ENCODE measurements at regions not wholly inside any gene's neighbourhood (a gene's known extent, or its start where the extent isn't known, plus 50 kb on each side); places are given as distances from the start of the nearest gene placed in this dataset.

DNA sequence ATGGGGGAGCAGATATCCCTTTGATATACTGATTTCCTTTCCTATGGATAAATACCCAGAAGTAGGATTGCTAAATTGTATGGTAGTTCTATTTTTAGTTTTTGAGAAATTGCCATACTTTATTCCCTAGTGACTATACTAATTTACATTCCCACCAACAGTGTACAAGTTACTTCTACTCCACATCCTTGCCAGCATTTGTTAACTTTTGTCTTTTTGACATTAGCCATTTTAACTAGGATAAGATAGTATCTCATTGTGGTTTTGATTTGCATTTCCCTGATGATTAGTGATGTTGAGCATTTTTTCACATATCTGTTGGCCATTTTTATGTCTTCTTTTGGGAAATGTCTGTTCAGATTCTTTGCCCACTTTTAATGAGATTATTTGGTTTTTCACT, 620.6 kb upstream of the CAMK1G start:
- H3K27me3 Mint-ChIP-seq (ENCODE audit: insufficient read depth) = no peaks in the 10 kb centered on the region
- H3K36me3 Mint-ChIP-seq (ENCODE audit: low read depth) = no peaks in the 10 kb centered on the region
- no peak overlapping the region for H3K4me3 Mint-ChIP-seq
- TF ChIP-seq, protein P1, sequence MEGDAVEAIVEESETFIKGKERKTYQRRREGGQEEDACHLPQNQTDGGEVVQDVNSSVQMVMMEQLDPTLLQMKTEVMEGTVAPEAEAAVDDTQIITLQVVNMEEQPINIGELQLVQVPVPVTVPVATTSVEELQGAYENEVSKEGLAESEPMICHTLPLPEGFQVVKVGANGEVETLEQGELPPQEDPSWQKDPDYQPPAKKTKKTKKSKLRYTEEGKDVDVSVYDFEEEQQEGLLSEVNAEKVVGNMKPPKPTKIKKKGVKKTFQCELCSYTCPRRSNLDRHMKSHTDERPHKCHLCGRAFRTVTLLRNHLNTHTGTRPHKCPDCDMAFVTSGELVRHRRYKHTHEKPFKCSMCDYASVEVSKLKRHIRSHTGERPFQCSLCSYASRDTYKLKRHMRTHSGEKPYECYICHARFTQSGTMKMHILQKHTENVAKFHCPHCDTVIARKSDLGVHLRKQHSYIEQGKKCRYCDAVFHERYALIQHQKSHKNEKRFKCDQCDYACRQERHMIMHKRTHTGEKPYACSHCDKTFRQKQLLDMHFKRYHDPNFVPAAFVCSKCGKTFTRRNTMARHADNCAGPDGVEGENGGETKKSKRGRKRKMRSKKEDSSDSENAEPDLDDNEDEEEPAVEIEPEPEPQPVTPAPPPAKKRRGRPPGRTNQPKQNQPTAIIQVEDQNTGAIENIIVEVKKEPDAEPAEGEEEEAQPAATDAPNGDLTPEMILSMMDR (IDR thresholded peaks at IDR 0.05) = no peak
- H3K9me3 Mint-ChIP-seq = peaks cover 44% of the 10 kb centered on the region
- no peak overlapping the region for H3K27ac Mint-ChIP-seq
- no peak for DNase-seq
- no peaks in the 10 kb centered on the region for H3K4me1 Mint-ChIP-seq (ENCODE audit: low read depth)

DNA sequence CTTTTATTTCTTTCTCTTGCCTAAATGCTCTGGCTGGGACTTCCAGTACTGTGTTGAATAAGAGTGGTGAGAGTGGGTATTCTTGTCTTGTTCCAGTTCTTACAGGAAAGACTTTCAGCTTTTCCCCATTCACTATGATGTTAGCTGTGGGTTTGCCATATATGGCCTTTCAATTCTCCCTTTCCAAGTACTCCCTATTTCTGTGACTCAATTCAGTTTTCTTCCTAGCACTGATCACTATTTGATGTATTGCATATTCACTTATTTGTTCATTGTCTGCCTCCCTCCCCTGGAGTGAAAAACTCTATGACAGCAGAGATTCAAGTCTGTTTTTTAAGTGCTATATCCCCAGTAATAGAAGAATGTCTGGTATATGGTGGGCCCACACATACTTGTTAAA, 618.2 kb upstream of the CAMK1G start:
- Mint-ChIP-seq H3K27ac (no peak overlapping the region), H3K27me3 (ENCODE audit: insufficient read depth) (no peaks in the 10 kb centered on the region)

DNA sequence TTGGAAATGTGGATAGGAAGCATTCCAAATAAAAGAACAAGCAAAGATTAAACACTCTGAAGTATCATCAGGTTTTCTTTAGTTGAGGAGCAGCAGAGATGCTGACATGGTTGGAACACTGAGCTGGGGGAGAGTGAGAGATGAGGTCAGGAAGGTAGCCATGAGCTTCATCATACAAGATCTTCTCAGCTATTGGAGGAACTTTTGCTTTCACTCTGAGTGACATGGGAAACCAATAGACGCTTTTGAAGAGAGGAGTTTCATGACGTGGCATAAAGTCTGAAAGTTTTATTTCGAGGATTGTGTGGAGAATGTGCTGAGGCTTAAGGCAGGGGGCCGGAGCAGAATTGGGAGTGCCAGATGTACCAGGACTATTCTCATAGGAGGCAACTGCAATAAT, 616.2 kb upstream of the CAMK1G start:
- Mint-ChIP-seq H3K4me3 (no peak overlapping the region), H3K36me3 (ENCODE audit: low read depth) (no peaks in the 10 kb centered on the region), H3K27me3 (ENCODE audit: insufficient read depth) (no peaks in the 10 kb centered on the region; the same call in 1 of the 2 replicates), H3K4me1 (ENCODE audit: low read depth) (no peaks in the 10 kb centered on the region), H3K9me3 (peaks cover 45% of the 10 kb centered on the region), H3K27ac (no peak overlapping the region)
- no peak for DNase-seq
- TF ChIP-seq, protein P1 (IDR thresholded peaks at IDR 0.05) = no peak

More for the DNA sequence above, 618.2 kb upstream of the CAMK1G start:
- Mint-ChIP-seq H3K4me3 (no peak overlapping the region), H3K36me3 (ENCODE audit: low read depth) (no peaks in the 10 kb centered on the region), H3K4me1 (ENCODE audit: low read depth) (no peaks in the 10 kb centered on the region), H3K9me3 (peaks cover 36% of the 10 kb centered on the region)
- DNase-seq = no peak
- TF ChIP-seq, protein P1 (IDR thresholded peaks at IDR 0.05) = no peak

DNA sequence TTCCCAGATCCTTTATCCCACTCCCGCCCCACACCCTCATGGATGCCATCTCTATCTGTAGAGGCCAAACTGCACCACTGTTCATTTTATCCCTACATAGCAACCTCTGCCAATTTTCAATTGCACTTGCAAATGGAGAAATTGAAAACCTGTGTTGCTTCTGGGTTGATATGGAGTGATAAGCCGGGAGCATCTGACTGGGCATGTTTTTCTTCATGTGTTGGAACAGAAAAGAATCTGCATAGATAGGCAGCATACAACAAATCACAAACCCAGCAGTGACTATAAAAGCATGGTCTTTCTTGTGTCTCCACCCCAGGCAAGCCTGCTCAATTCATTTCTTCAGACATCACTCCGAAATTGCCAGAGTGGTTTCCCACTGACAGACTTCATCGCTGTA, 608.8 kb upstream of the CAMK1G start:
- Mint-ChIP-seq H3K27me3 (ENCODE audit: insufficient read depth) (no peaks in the 10 kb centered on the region; the same call in 1 of the 2 replicates), H3K4me1 (ENCODE audit: low read depth) (no peaks in the 10 kb centered on the region), H3K36me3 (ENCODE audit: low read depth) (no peaks in the 10 kb centered on the region), H3K27ac (no peak overlapping the region), H3K4me3 (no peak overlapping the region), H3K9me3 (peaks cover 19% of the 10 kb centered on the region)
- DNase-seq = no peak
- TF ChIP-seq, protein P1 (IDR thresholded peaks at IDR 0.05) = no peak

DNA sequence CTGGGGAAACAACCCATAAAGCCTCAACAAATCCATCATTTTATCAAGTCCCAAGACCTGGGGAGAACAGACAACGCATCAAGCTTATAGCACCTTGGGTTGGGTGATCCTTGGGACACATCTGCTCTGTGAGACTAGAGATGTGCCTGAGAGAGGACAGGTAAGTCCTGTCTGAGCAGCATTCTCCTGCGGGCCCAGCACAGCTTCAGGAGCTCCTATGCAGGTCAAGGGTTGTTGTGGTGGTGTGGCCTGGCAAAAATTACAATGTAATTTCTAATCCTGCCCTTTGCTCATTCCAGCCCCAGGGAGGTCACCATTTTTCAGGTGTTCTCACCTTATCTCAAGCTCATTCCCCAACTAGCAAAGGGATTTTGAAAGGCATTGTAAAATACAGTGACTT, 608.1 kb upstream of the CAMK1G start:
- Mint-ChIP-seq H3K27me3 (ENCODE audit: insufficient read depth) (no peaks in the 10 kb centered on the region; the same call in 1 of the 2 replicates), H3K27ac (no peak overlapping the region), H3K4me1 (ENCODE audit: low read depth) (no peaks in the 10 kb centered on the region), H3K9me3 (peaks cover 16% of the 10 kb centered on the region), H3K36me3 (ENCODE audit: low read depth) (no peaks in the 10 kb centered on the region), H3K4me3 (no peak overlapping the region)
- TF ChIP-seq, protein P1 (IDR thresholded peaks at IDR 0.05) = no peak
- no peak for DNase-seq

DNA sequence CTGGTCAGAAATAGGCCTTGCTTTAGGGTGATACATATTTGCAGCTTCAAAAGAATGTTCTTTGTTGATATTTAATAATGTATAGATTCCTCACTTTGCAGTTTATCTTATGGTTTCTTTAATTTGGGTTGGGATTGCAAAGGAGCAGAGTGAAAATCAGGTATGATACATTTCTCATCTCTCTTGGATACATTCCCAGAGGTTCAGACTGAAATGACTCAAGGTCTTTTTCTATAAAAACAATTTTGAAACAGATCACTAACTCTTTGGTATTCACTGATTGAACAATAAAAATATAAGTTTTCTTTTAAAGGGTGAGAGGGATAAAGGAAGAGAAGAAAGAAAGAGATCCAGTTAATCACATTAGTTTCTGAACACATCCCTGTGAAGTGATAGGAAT, 606.5 kb upstream of the CAMK1G start:
- TF ChIP-seq, protein P1 (IDR thresholded peaks at IDR 0.05) = no peak
- Mint-ChIP-seq H3K27ac (no peak overlapping the region), H3K4me1 (ENCODE audit: low read depth) (no peaks in the 10 kb centered on the region), H3K36me3 (ENCODE audit: low read depth) (no peaks in the 10 kb centered on the region), H3K9me3 (peaks cover 11% of the 10 kb centered on the region), H3K4me3 (no peak overlapping the region), H3K27me3 (ENCODE audit: insufficient read depth) (no peaks in the 10 kb centered on the region)
- DNase-seq = no peak

Measured in HFFc6 (cell line).